Frontal cortex (tissue), 4 donors: ENCODE measurements at regions not wholly inside any gene's neighbourhood (a gene's known extent, or its start where the extent isn't known, plus 50 kb on each side); places are given as distances from the start of the nearest gene placed in this dataset. TPM values are rescaled to one million over a fixed set of nuclear protein-coding genes. Genes with fewer than 3 reads are reported as not detected.

ENCODE experiments used
- DNase-seq, 2 donors: peaks; one replicate each; pipeline ENCODE4 v3.0.0; 2012; ENCODE audit warnings: low spot score in 2 of 2
- FAIRE-seq: peaks from 2 replicates; lab custom pipeline; 2012; peaks lifted over from hg19 to GRCh38; lab: Jason Lieb, UNC
- small RNA-seq: library from RNA; depleted of rRNA; stranded (forward); fragments of <200 nt; gene quantifications from one replicate; pipeline ENCODE3, GENCODE V24; 2014
- donor health status: control.
- donor health status: control.
- donor health status: control.

DNA sequence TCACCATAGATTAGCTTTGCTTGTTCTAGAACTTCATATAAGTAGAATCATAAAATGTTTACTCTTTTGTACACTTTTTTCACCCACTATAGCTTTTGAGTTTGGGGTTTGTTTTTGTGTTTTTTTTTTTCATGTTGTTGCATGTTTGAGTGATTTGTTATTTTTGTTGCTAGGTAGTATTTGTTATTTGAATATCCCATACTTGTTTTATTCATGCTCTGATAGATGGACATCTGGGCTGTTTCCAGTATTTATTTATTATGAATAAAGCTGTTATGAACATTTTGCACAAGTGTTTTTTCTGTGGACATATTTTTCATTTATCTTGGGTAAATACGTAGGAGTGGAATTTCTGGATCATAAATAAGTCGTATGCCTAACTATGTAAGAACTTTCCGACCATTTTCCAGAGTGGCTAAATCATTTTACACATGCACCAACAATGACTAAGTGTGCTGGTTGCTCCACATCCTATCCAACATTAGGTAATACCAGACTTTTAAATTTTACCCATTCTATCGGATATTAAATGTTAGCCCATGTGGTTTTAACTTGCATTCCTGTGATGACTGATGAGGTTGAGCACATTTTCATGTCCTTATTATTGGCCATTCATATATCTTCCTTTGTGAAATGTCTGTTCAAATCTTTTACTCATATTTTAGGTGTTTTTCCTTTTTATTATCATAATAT lies 69.1 kb upstream of the NR4A3 start:
- DNase-seq (no peak), FAIRE-seq (no peak)

GRCh38 chr9:99753436-99753835 lies 68.2 kb upstream of the NR4A3 start:
- DNase-seq (no peak), FAIRE-seq (no peak)

GRCh38 chr9:99760421-99760820 lies 61.3 kb upstream of the NR4A3 start:
- DNase-seq = no peak
- no peak for FAIRE-seq

DNA sequence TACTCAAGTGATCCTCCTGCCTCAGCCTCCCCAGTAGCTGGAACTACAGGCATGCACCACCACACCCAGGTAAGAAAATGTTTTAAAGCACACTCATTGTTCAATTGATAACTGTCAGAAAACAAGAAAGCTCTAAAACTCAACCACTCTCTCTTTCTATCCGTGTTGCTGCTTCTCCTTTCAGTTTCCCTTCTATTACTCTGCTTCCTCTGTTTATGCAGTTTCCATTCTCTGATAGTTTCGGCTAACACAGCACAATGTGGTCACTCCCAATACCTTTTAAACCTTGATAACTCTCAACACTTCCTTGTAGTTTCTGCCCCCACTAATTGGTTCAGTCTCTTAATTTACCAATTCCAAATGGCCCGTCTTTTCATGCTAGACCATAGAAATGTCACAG lies 59.2 kb upstream of the NR4A3 start:
- FAIRE-seq (no peak), DNase-seq (no peak)

Small RNAs in the stretch of these regions (small RNA-seq; reads per million reads assigned to genes)
- gene AL137067.1 (not detected), gene AL137067.2 (not detected)
